HCT116 (cell line): ENCODE measurements at regions not wholly inside any gene's neighbourhood (a gene's known extent, or its start where the extent isn't known, plus 50 kb on each side); places are given as distances from the start of the nearest gene placed in this dataset.

Source experiments
- ATAC-seq: fragments of 200-7000 bp; cut with Tn5 transposase; 2 replicates; pipeline ENCODE4 v1.9.1; 2020; ENCODE audit warnings: mild to moderate bottlenecking, moderate library complexity
- BruUV-seq: library from RNA; stranded (reverse); fragments of 400-500 nt; replicated peaks from 2 replicates; lab custom pipeline; 2021; lab: Mats Ljungman, UMichigan
- CTCF ChIA-PET: fragments of 300-600 bp; sonication (Branson Sonifier 250); formaldehyde crosslinking; loops from one replicate; lab custom pipeline; 2021; ENCODE audit warnings: antibody characterized with exemption; lab: Charles Lee
- POLR2A ChIA-PET: fragments of 300-600, 350-600 bp; sonication (Branson Sonifier 250); formaldehyde crosslinking; loops from one replicate; lab custom pipeline; 2021; ENCODE audit warnings: antibody characterized with exemption; lab: Charles Lee
- RAD21 ChIA-PET, 2 experiments: fragments of 300-600 bp; sonication (Branson Sonifier 250); formaldehyde crosslinking; loops; one replicate each; lab custom pipeline; 2023; ENCODE audit warnings: low total read pairs in 2 of 2; ENCODE audit not compliant: uncharacterized antibody in 2 of 2, unreplicated experiment in 2 of 2, low non-redundant PET in 1 of 2; lab: Charles Lee
- DNase-seq: peaks from one replicate; pipeline ENCODE4 v3.0.0-alpha.2; 2010; ENCODE audit warnings: low read depth, low spot score
- H2AFZ ChIP-seq: fragments of 200-600 bp; shearing (Covaris generic), sonication (generic); 2 replicates; pipeline ENCODE4 v1.6.1; 2017; ENCODE audit warnings: low read depth, mixed run types, mixed read lengths, antibody characterized with exemption, low read length; ENCODE audit not compliant: poor library complexity, severe bottlenecking
- H3K27ac ChIP-seq: 2 replicates; pipeline ENCODE4 v1.5.1; 2012; ENCODE audit warnings: low read depth, low read length
- H3K27me3 ChIP-seq: fragments of 200-600 bp; sonication (generic); 2 replicates; pipeline ENCODE4 v1.6.1; 2016; ENCODE audit warnings: mixed run types, low read length, mixed read lengths; ENCODE audit not compliant: insufficient read depth
- H3K36me3 ChIP-seq, 2 experiments: fragments of 200-500 bp in 1 of 2; fragments of 200-600 bp in 1 of 2; sonication (Bioruptor generic) in 1 of 2; sonication (generic) in 1 of 2; 2 replicates each; pipeline versions ENCODE4 v1.5.1 to v1.6.1; 2014 to 2016; ENCODE audit warnings: low read length in 2 of 2, inconsistent platforms in 1 of 2, mixed read lengths in 1 of 2, mixed run types in 1 of 2; ENCODE audit not compliant: insufficient read depth in 2 of 2, control insufficient read depth in 1 of 2
- H3K4me1 ChIP-seq, 2 experiments: fragments of 200-600 bp in 1 of 2; sonication (generic) in 1 of 2; 2 replicates each; pipeline versions ENCODE4 v1.5.1 to v1.6.1; 2012 to 2017; ENCODE audit warnings: low read length in 2 of 2, inconsistent platforms in 1 of 2, mild to moderate bottlenecking in 1 of 2, mixed read lengths in 1 of 2, mixed run types in 1 of 2, moderate library complexity in 1 of 2; ENCODE audit not compliant: insufficient read depth in 2 of 2, control insufficient read depth in 1 of 2
- H3K4me2 ChIP-seq: fragments of 200-600 bp; sonication (generic); 2 replicates; pipeline ENCODE4 v1.6.1; 2017; ENCODE audit warnings: mixed run types, low read length, mixed read lengths
- H3K4me3 ChIP-seq, 2 experiments: fragments of 200-600 bp in 1 of 2; sonication (generic) in 1 of 2; replicated peaks in 1 of 2; 2 replicates each; pipeline ENCODE4 v1.5.1; 2011 to 2016; ENCODE audit warnings: low read length in 2 of 2, control low read depth in 1 of 2, low read depth in 1 of 2, mild to moderate bottlenecking in 1 of 2, mixed read lengths in 1 of 2, mixed run types in 1 of 2
- H3K79me2 ChIP-seq: fragments of 200-600 bp; sonication (generic); 2 replicates; pipeline ENCODE4 v1.6.1; 2017; ENCODE audit warnings: mild to moderate bottlenecking, mixed run types, low read length, moderate library complexity, mixed read lengths; ENCODE audit not compliant: insufficient read depth
- H3K9ac ChIP-seq: fragments of 200-600 bp; sonication (generic); 2 replicates; pipeline ENCODE4 v1.6.1; 2016; ENCODE audit warnings: low read length, mixed read lengths
- H3K9me2 ChIP-seq: fragments of 200-600 bp; sonication (generic), shearing (Covaris generic); 2 replicates; pipeline ENCODE4 v1.6.1; 2017; ENCODE audit warnings: mixed run types, mild to moderate bottlenecking, moderate library complexity; ENCODE audit not compliant: insufficient read depth
- H3K9me3 ChIP-seq, 2 experiments: fragments of 200-500 bp in 1 of 2; fragments of 200-600 bp in 1 of 2; sonication (Bioruptor generic) in 1 of 2; sonication (generic) in 1 of 2; 2 replicates each; pipeline ENCODE4 v1.6.1; 2014 to 2017; ENCODE audit warnings: low read length in 2 of 2, mixed read lengths in 2 of 2, inconsistent platforms in 1 of 2, low read depth in 1 of 2, mild to moderate bottlenecking in 1 of 2, mixed run types in 1 of 2, moderate library complexity in 1 of 2; ENCODE audit not compliant: control insufficient read depth in 1 of 2, insufficient read depth in 1 of 2
- H4K20me1 ChIP-seq: fragments of 200-600 bp; sonication (generic), shearing (Covaris generic); 2 replicates; pipeline ENCODE4 v1.6.1; 2017; ENCODE audit warnings: mixed run types, mild to moderate bottlenecking, moderate library complexity; ENCODE audit not compliant: insufficient read depth
- CBX3 ChIP-seq: IDR thresholded peaks from 2 replicates; pipeline ENCODE4 v1.6.1; 2012; ENCODE audit warnings: low read depth
- CEBPB ChIP-seq: IDR thresholded peaks from 2 replicates; pipeline ENCODE4 v1.6.1; 2012; ENCODE audit warnings: low read depth
- EGR1 ChIP-seq: IDR thresholded peaks from 2 replicates; pipeline ENCODE4 v1.6.1; 2012; ENCODE audit warnings: low read depth
- ELF1 ChIP-seq: IDR thresholded peaks from 2 replicates; pipeline ENCODE4 v1.6.1; 2012; ENCODE audit warnings: low read depth, borderline replicate concordance
- EZH2phosphoT487 ChIP-seq: fragments of 200-600 bp; IDR thresholded peaks from 2 replicates; pipeline ENCODE4 v1.6.1; 2018; ENCODE audit warnings: antibody characterized with exemption, borderline replicate concordance
- POLR2A ChIP-seq: IDR thresholded peaks from 2 replicates; pipeline ENCODE4 v1.7.0; 2011; ENCODE audit warnings: borderline replicate concordance; ENCODE audit not compliant: insufficient read depth, insufficient read length; ENCODE audit errors: extremely low read depth
- POLR2AphosphoS5 ChIP-seq: IDR thresholded peaks from 2 replicates; pipeline ENCODE4 v1.6.1; 2011; ENCODE audit warnings: mild to moderate bottlenecking, low read depth, low read length, moderate library complexity
- RAD21 ChIP-seq: IDR thresholded peaks from 2 replicates; pipeline ENCODE4 v1.6.1; 2012; ENCODE audit warnings: low read depth, mild to moderate bottlenecking
- SIN3A ChIP-seq: IDR thresholded peaks from 2 replicates; pipeline ENCODE4 v1.6.1; 2012; ENCODE audit warnings: low read depth
- SP1 ChIP-seq: IDR thresholded peaks from 2 replicates; pipeline ENCODE4 v1.6.1; 2012; ENCODE audit warnings: low read depth
- SRF ChIP-seq: IDR thresholded peaks from 2 replicates; pipeline ENCODE4 v1.6.1; 2012; ENCODE audit warnings: low read depth
- TCF7L2 ChIP-seq: IDR thresholded peaks from 2 replicates; pipeline ENCODE4 v1.7.0; 2011; ENCODE audit warnings: borderline replicate concordance, inconsistent platforms; ENCODE audit not compliant: insufficient read depth, insufficient read length; ENCODE audit errors: extremely low read depth
- ZFX ChIP-seq: fragments of 450-650 bp; IDR thresholded peaks from 2 replicates; pipeline ENCODE4 v1.6.1; 2017
- ZNF274 ChIP-seq: fragments of 200-500 bp; sonication (Bioruptor generic); IDR thresholded peaks from 2 replicates; pipeline ENCODE4 v1.6.1; 2014; ENCODE audit warnings: mild to moderate bottlenecking, low read depth, low read length, inconsistent platforms
- intact Hi-C: fragments of 100-400 bp; cut with micrococcal nuclease; formaldehyde crosslinking; loops from 2 replicates; pipeline ENCODE4 v1.10.0; 2022
- TF ChIP-seq, protein P1 (sequence below): IDR thresholded peaks from 2 replicates; pipeline ENCODE4 v1.6.1; 2012
- TF ChIP-seq, protein P2 (sequence below): IDR thresholded peaks from 2 replicates; pipeline ENCODE4 v1.6.1; 2011; ENCODE audit warnings: mild to moderate bottlenecking, low read length, moderate library complexity; ENCODE audit not compliant: insufficient replicate concordance; ENCODE audit errors: extremely low read depth
- TF ChIP-seq, protein P3 (sequence below): IDR thresholded peaks from 2 replicates; pipeline ENCODE4 v1.6.1; 2012

DNA sequence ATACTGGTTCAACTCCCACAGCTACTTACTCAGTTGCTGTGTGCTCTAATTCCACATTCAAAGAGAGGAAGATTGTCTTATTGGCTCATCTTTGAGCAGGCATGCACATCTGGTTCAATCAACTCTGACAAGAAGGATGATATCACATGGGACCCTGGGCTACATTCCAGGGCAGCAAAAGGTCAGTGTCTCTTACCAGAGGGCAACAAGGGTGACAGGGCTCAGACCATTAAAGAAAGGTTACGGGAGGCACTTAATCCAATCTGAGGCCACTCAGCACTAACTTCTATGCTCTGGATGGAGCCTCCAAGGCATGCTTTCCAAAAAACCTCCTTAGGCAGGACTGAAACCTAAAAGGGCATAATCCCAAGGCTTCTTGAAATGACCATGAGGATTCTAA is 549.4 kb upstream of the API5 start:
- Histone ChIP-seq H3K4me3 (no peak overlapping the region), H2AFZ (no peak overlapping the region), H3K36me3 (no peaks in the 10 kb centered on the region), H3K27me3 (no peaks in the 10 kb centered on the region), H3K4me1 (no peaks in the 10 kb centered on the region), H4K20me1 (no peaks in the 10 kb centered on the region), H3K27ac (no peak overlapping the region), H3K9me2 (no peaks in the 10 kb centered on the region), H3K9me3 (peaks cover 0 to 4% of the 10 kb centered on the region in 2 experiments; a peak in 2 of 4 replicates), H3K79me2 (no peaks in the 10 kb centered on the region), H3K9ac (no peak overlapping the region), H3K4me2 (no peak overlapping the region)
- intact Hi-C loops: no loop called here
- RAD21 ChIA-PET: no interaction called here
- BruUV-seq: no TSS peak
- DNase-seq: no peak
- TF ChIP-seq POLR2A: no peak
- TF ChIP-seq CBX3: no peak
- TF ChIP-seq RAD21: no peak
- ATAC-seq: no peak
- POLR2A ChIA-PET: no interaction called here
- CTCF ChIA-PET: no interaction called here

DNA sequence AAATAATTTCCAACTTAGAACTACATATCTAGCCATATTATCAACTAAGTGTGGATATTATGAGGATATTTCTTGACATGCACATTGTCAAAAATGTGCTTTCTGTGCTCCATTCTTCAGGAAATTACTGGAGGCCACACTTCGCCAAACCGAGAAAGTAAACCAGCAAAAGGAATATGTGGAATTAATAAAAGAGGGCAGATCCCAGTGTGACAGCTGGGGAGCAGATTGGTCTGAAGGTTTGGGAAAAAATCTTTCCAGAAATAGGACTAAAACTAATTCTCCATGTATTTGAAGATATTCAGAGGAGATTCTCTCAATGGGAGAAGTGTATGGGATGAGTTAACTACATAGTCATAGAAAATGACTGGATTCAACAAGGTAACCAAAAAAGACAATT is 546.9 kb upstream of the API5 start:
- no peak overlapping the region for H3K27ac ChIP-seq
- DNase-seq: no peak

More for the DNA sequence above, 546.9 kb upstream of the API5 start:
- ChIA-PET POLR2A (no interaction called here), CTCF (no interaction called here), RAD21 (no interaction called here)
- Histone ChIP-seq H3K9me2 (no peaks in the 10 kb centered on the region), H4K20me1 (no peaks in the 10 kb centered on the region; the same call in 1 of the 2 replicates), H3K9me3 (peaks cover 0 to 4% of the 10 kb centered on the region in 2 experiments; a peak in 2 of 4 replicates), H3K4me1 (no peaks in the 10 kb centered on the region), H3K9ac (no peak overlapping the region), H3K4me2 (no peak overlapping the region), H3K4me3 (no peak overlapping the region), H3K27me3 (no peaks in the 10 kb centered on the region), H3K36me3 (no peaks in the 10 kb centered on the region), H3K79me2 (no peaks in the 10 kb centered on the region), H2AFZ (no peak overlapping the region)
- TF ChIP-seq POLR2AphosphoS5: no peak
- TF ChIP-seq, protein P1, sequence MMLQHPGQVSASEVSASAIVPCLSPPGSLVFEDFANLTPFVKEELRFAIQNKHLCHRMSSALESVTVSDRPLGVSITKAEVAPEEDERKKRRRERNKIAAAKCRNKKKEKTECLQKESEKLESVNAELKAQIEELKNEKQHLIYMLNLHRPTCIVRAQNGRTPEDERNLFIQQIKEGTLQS: no peak
- TF ChIP-seq SIN3A: no peak
- no peak for TF ChIP-seq EGR1
- no peak for TF ChIP-seq ZNF274
- no peak for TF ChIP-seq RAD21
- TF ChIP-seq CBX3: no peak
- no peak for TF ChIP-seq ELF1
- no peak for TF ChIP-seq POLR2A
- TF ChIP-seq ZFX: no peak
- TF ChIP-seq SP1: no peak
- TF ChIP-seq, protein P2, sequence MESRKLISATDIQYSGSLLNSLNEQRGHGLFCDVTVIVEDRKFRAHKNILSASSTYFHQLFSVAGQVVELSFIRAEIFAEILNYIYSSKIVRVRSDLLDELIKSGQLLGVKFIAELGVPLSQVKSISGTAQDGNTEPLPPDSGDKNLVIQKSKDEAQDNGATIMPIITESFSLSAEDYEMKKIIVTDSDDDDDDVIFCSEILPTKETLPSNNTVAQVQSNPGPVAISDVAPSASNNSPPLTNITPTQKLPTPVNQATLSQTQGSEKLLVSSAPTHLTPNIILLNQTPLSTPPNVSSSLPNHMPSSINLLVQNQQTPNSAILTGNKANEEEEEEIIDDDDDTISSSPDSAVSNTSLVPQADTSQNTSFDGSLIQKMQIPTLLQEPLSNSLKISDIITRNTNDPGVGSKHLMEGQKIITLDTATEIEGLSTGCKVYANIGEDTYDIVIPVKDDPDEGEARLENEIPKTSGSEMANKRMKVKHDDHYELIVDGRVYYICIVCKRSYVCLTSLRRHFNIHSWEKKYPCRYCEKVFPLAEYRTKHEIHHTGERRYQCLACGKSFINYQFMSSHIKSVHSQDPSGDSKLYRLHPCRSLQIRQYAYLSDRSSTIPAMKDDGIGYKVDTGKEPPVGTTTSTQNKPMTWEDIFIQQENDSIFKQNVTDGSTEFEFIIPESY: no peak
- TF ChIP-seq SRF: no peak
- no peak for TF ChIP-seq CEBPB
- TF ChIP-seq EZH2phosphoT487: no peak
- TF ChIP-seq, protein P3, sequence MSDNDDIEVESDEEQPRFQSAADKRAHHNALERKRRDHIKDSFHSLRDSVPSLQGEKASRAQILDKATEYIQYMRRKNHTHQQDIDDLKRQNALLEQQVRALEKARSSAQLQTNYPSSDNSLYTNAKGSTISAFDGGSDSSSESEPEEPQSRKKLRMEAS: no peak
- no peak for TF ChIP-seq TCF7L2
- no TSS peak for BruUV-seq
- ATAC-seq: no peak
- intact Hi-C loops: no loop called here
